SK-N-MC (cell line): ENCODE measurements at regions not wholly inside any gene's neighbourhood (a gene's known extent, or its start where the extent isn't known, plus 50 kb on each side); places are given as distances from the start of the nearest gene placed in this dataset.

Experiments
- DNase-seq: peaks from one replicate; pipeline ENCODE4 v3.0.0-alpha.2; 2011; ENCODE audit warnings: low read depth, low spot score
- H3K27ac ChIP-seq: fragments of 200-600 bp; sonication (generic); 2 replicates; pipeline ENCODE4 v1.5.1; 2016; ENCODE audit warnings: mixed run types
- H3K36me3 ChIP-seq: fragments of 200-600 bp; sonication (generic); 2 replicates; pipeline ENCODE4 v1.6.1; 2017; ENCODE audit warnings: antibody characterized with exemption, low read length, mixed read lengths; ENCODE audit not compliant: insufficient read depth
- H3K4me3 ChIP-seq: fragments of 200-600 bp; sonication (generic); 2 replicates; pipeline ENCODE4 v1.5.1; 2016
- H3K9ac ChIP-seq: fragments of 200-600 bp; sonication (generic); 2 replicates; pipeline ENCODE4 v1.8.0; 2017; ENCODE audit warnings: mixed run types, mixed read lengths; ENCODE audit not compliant: insufficient read length
- H3K9me3 ChIP-seq: fragments of 200-600 bp; sonication (generic); 2 replicates; pipeline ENCODE4 v1.6.1; 2017; ENCODE audit warnings: low read depth, mild to moderate bottlenecking, antibody characterized with exemption, low read length, moderate library complexity, mixed read lengths
- EZH2 ChIP-seq: fragments of 200-600 bp; sonication (generic); IDR thresholded peaks from one replicate; pipeline ENCODE4 v1.6.1; 2017; ENCODE audit warnings: antibody characterized with exemption
- FOXP2 ChIP-seq: optimal IDR thresholded peaks from 2 replicates; pipeline ENCODE3; 2011; ENCODE audit warnings: mild to moderate bottlenecking, moderate library complexity; ENCODE audit not compliant: insufficient read depth; ENCODE audit errors: extremely low read length, control extremely low read depth
- POLR2AphosphoS5 ChIP-seq: IDR thresholded peaks from 2 replicates; pipeline ENCODE4 v1.6.1; 2012; ENCODE audit warnings: mild to moderate bottlenecking, low read depth, low read length, borderline replicate concordance

DNA sequence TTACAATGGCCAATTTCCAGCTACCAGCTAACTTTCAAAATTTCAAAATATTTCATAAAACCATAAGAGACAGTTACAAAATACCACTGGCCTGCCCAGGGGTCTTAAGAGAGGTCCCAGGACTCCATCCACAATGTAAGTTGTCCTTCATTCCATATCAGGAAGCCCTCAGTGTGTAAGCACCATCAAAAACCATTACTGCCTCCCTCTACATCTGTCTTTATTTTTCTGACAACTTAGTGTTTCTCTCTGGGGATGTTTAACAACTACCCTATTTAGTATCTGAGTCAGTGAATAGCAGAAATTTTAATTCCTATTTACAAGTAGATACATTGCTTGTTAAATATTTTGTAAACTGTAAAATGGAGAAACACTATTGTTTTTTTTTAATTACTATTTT, 339.3 kb upstream of the ADAMTS5 start:
- H3K9ac ChIP-seq: no peak overlapping the region
- H3K9me3 ChIP-seq: no peaks in the 10 kb centered on the region
- no peaks in the 10 kb centered on the region for H3K36me3 ChIP-seq
- DNase-seq: no peak
- no peak overlapping the region for H3K4me3 ChIP-seq
- TF ChIP-seq EZH2 (no peak), FOXP2 (no peak), POLR2AphosphoS5 (no peak)
- no peak overlapping the region for H3K27ac ChIP-seq

DNA sequence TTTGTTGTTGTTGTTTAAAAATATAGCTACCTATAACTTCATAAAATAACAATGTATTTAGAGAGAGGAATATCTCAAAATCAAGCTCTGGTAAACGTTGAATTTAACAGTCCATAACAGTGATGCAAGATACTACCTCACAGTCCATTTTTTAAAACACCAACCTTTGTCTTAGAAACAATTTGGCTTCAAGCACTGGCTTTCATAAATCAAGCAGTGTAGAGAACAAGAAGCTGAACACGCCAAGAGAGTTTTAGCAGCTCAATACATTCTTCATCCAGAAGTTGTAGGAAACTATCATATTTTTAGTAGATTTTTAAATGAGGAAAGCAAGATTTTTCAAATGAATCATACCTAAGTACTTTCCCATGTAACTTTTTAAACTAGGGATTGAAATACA, 334.3 kb upstream of the ADAMTS5 start:
- no peak overlapping the region for H3K4me3 ChIP-seq
- no peaks in the 10 kb centered on the region for H3K36me3 ChIP-seq
- no peak for TF ChIP-seq EZH2
- TF ChIP-seq FOXP2: no peak
- peaks cover 4% of the 10 kb centered on the region; the same call in 1 of the 2 replicates for H3K9me3 ChIP-seq
- no peak overlapping the region for H3K27ac ChIP-seq
- no peak overlapping the region for H3K9ac ChIP-seq
- no peak for DNase-seq

DNA sequence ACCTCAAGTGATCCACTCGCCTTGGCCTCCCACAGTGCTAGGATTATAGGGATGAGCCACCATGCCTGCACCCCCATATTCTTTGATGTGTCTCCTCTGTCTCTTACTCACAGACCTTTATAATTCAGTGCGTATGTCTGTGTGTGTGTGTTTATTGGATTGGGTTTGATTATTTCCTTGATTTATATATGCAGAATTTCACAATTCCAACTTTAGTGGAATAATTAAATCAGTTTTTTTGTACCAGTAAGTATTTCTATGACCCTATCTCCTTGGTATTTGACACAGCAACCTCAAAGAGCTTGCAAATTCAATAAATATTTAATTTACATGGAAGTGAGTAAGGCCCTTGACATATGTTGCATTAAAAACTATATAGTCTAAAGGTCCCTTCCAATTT, 333.9 kb upstream of the ADAMTS5 start:
- TF ChIP-seq FOXP2 (no peak), POLR2AphosphoS5 (no peak), EZH2 (no peak)
- DNase-seq: no peak
- Histone ChIP-seq H3K4me3 (no peak overlapping the region), H3K9ac (no peak overlapping the region), H3K9me3 (peaks cover 6% of the 10 kb centered on the region; the same call in 1 of the 2 replicates), H3K27ac (no peak overlapping the region), H3K36me3 (no peaks in the 10 kb centered on the region)

DNA sequence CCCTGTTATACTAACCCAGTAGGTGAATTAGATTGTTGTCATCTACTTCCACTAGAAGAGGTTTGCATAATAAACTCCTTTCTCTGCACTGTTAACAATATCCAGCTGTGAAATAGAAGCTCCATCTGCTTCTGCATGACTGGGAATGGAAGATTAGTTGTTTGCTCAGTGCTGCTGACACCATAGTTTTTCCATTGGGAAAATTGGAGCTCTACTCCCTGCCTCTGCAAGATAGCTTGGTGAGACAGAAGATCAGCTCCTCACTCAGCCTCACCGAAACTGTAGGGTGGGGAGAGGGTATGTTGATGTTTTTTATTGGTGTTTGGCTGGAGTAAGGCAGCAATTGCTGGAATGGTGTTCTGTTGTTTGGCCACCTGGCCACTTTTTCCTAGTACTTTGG, 331.6 kb upstream of the ADAMTS5 start:
- no peak for DNase-seq
- no peak overlapping the region for H3K9ac ChIP-seq
- no peak for TF ChIP-seq POLR2AphosphoS5
- H3K9me3 ChIP-seq: peaks cover 6% of the 10 kb centered on the region; the same call in 1 of the 2 replicates
- H3K27ac ChIP-seq: no peak overlapping the region
- H3K36me3 ChIP-seq: no peaks in the 10 kb centered on the region
- H3K4me3 ChIP-seq: no peak overlapping the region

DNA sequence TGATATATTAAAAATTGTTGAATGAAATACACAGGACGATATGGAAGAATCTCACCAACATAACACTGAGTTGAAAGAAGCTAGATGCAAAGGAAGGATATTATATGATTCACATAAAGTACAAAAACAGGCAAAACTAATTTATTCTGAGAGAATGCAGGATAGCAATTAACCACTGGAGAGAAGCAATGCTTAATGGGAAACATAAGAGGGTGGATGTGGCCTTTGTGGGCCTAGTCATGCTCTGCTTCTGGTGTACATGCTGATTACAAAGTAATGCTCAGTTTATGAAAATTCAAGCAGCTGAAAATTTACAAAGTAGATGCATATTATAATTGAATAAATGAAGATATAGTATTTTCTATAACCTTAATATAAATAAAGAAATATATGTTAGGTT, 326.4 kb upstream of the ADAMTS5 start:
- no peak overlapping the region for H3K27ac ChIP-seq
- H3K36me3 ChIP-seq: no peaks in the 10 kb centered on the region
- peaks cover 6% of the 10 kb centered on the region; the same call in 1 of the 2 replicates for H3K9me3 ChIP-seq
- DNase-seq: no peak
- H3K9ac ChIP-seq: no peak overlapping the region
- H3K4me3 ChIP-seq: no peak overlapping the region
- TF ChIP-seq EZH2 (no peak), FOXP2 (no peak), POLR2AphosphoS5 (no peak)

DNA sequence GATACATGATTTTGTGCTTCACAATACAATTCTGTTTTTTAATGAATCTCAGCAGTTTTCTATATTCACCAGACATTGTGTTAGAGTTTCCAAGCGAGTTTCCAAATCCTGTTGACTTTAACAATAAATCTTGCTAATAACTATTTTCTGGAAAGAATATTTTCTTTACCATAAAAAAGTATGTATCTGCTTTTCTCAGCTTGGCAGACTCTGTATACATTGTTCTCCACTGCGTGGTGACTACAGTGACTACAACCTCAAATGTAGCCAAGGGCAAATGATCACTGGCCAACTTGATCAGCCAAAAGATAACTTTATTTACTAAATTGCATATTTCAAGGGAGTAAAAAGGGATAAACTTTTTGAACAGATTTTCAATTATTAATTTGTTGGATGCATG, 325.9 kb upstream of the ADAMTS5 start:
- Histone ChIP-seq H3K9ac (no peak overlapping the region), H3K4me3 (no peak overlapping the region)
- DNase-seq: no peak

DNA sequence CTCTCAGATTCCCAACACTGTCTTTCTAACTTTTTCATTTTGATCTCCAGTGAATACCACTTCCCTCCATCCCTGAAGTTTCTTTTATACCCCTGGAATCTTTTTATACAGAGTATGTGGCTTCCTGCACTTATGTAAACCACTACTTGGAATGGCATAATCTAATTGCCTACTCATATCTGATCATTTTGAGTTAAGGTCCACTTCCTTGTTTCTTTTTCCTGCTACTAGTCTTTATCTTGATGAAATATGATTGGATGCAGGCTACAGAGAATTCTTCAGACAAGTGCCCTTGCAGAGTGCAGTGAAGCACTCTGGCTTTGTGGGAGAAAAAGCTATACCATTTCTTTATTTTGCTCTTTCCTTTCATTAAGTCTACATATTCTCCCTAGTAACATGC, 325.3 kb upstream of the ADAMTS5 start:
- no peak overlapping the region for H3K4me3 ChIP-seq
- peaks cover 6% of the 10 kb centered on the region; the same call in 1 of the 2 replicates for H3K9me3 ChIP-seq
- TF ChIP-seq FOXP2 (no peak), POLR2AphosphoS5 (no peak), EZH2 (no peak)
- H3K27ac ChIP-seq: no peak overlapping the region
- no peak for DNase-seq
- H3K9ac ChIP-seq: no peak overlapping the region
- no peaks in the 10 kb centered on the region for H3K36me3 ChIP-seq

More for the DNA sequence above, 325.9 kb upstream of the ADAMTS5 start:
- TF ChIP-seq FOXP2: no peak
- no peak for TF ChIP-seq EZH2
- TF ChIP-seq POLR2AphosphoS5: no peak
- Histone ChIP-seq H3K27ac (no peak overlapping the region), H3K36me3 (no peaks in the 10 kb centered on the region), H3K9me3 (peaks cover 6% of the 10 kb centered on the region; the same call in 1 of the 2 replicates)

DNA sequence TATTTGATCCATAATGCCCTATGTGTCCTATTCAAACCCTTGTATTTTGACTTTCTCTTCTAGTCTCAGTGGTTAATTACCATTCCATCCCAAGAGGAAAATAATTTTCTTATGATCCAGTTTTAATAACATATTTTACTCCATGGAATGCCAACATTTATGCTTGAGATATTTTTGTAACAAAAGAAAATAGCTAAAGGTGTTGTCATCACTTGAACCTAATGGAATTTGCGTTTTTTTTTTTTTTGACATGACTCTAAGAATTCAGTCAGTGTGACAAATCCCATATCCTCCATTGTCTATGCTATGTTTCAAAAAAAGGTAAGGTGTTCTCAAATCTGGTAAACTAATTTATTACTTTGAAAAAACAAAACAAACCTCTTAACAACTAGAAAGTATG, 324.1 kb upstream of the ADAMTS5 start:
- Histone ChIP-seq H3K27ac (no peak overlapping the region), H3K9me3 (peaks cover under 1% of the 10 kb centered on the region; the same call in 1 of the 2 replicates), H3K4me3 (no peak overlapping the region), H3K36me3 (no peaks in the 10 kb centered on the region), H3K9ac (no peak overlapping the region)
- TF ChIP-seq FOXP2 (no peak), POLR2AphosphoS5 (no peak), EZH2 (no peak)
- no peak for DNase-seq

DNA sequence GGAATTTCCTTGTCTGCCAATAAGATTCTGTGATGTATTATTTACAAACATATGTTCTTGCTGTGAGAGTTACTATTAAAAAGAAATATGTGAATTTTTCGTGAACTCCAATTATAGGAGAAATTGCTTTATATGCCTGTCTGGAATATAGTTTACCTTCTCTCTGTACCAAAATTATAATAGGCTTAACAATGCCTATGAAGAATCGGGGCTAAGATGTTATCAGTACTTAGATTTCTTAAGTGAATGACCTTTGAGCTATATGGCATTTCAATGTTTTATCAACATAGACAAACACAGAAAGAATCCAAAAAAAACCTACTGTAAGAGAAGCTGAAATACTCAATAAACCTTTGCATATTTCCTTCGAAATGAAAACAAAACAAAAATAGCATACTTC, 323.1 kb upstream of the ADAMTS5 start:
- H3K27ac ChIP-seq: no peak overlapping the region
- TF ChIP-seq EZH2: no peak
- no peak for TF ChIP-seq FOXP2
- no peak for TF ChIP-seq POLR2AphosphoS5

More for the DNA sequence above, 323.1 kb upstream of the ADAMTS5 start:
- H3K4me3 ChIP-seq: no peak overlapping the region
- H3K9ac ChIP-seq: no peak overlapping the region
- no peaks in the 10 kb centered on the region for H3K36me3 ChIP-seq
- DNase-seq: no peak
- no peaks in the 10 kb centered on the region for H3K9me3 ChIP-seq
